Trophoblast cell (in vitro differentiated cells and primary cell): ENCODE measurements at regions not wholly inside any gene's neighbourhood (a gene's known extent, or its start where the extent isn't known, plus 50 kb on each side); places are given as distances from the start of the nearest gene placed in this dataset.
A peak's percentile ranks its signal among the peaks of the same experiment; 100 is the strongest.

ENCODE experiments used
- DNase-seq, 2 donors: peaks; one replicate each; pipeline ENCODE4 v3.0.0-alpha.2; 2016
- H2AFZ ChIP-seq: 2 replicates; pipeline ENCODE4 v1.6.1; 2013; ENCODE audit warnings: low read length, moderate library complexity, mild to moderate bottlenecking; ENCODE audit not compliant: insufficient read depth, poor library complexity
- H2AK5ac ChIP-seq: 2 replicates; pipeline ENCODE4 v1.6.1; 2013; ENCODE audit warnings: mild to moderate bottlenecking, low read length
- H2BK120ac ChIP-seq: 2 replicates; pipeline ENCODE4 v1.6.1; 2013; ENCODE audit warnings: low read length, mild to moderate bottlenecking, moderate library complexity; ENCODE audit not compliant: insufficient read depth, poor library complexity
- H2BK12ac ChIP-seq: 2 replicates; pipeline ENCODE4 v1.6.1; 2013; ENCODE audit warnings: mild to moderate bottlenecking, low read length, moderate library complexity
- H2BK5ac ChIP-seq: 2 replicates; pipeline ENCODE4 v1.6.1; 2013; ENCODE audit warnings: low read length, low read depth, moderate library complexity, mild to moderate bottlenecking; ENCODE audit not compliant: poor library complexity
- H3K14ac ChIP-seq: 2 replicates; pipeline ENCODE4 v1.6.1; 2013; ENCODE audit warnings: mild to moderate bottlenecking, low read length
- H3K18ac ChIP-seq: 2 replicates; pipeline ENCODE4 v1.6.1; 2013; ENCODE audit warnings: mild to moderate bottlenecking, low read length
- H3K23ac ChIP-seq: 2 replicates; pipeline ENCODE4 v1.6.1; 2013; ENCODE audit warnings: low read length
- H3K27ac ChIP-seq: 2 replicates; pipeline ENCODE4 v1.5.1; 2013; ENCODE audit warnings: low read depth, mild to moderate bottlenecking, inconsistent platforms, low read length, moderate library complexity
- H3K27me3 ChIP-seq: 2 replicates; pipeline ENCODE4 v1.6.1; 2013; ENCODE audit warnings: inconsistent platforms, mild to moderate bottlenecking, low read length, moderate library complexity; ENCODE audit not compliant: insufficient read depth
- H3K36me3 ChIP-seq, 2 experiments: 1 replicate in 1 of 2; 2 replicates in 1 of 2; pipeline ENCODE4 v1.6.1; 2013; ENCODE audit warnings: low read length in 2 of 2, mild to moderate bottlenecking in 2 of 2, moderate library complexity in 1 of 2; ENCODE audit not compliant: insufficient read depth in 2 of 2, control insufficient read depth in 1 of 2
- H3K4ac ChIP-seq: 2 replicates; pipeline ENCODE4 v1.6.1; 2013; ENCODE audit warnings: low read depth, mild to moderate bottlenecking, low read length, moderate library complexity
- H3K4me1 ChIP-seq, 2 experiments: 1 replicate in 1 of 2; 2 replicates in 1 of 2; pipeline ENCODE4 v1.6.1; 2013; ENCODE audit warnings: low read length in 2 of 2, mild to moderate bottlenecking in 2 of 2, moderate library complexity in 1 of 2; ENCODE audit not compliant: insufficient read depth in 2 of 2, control insufficient read depth in 1 of 2
- H3K4me2 ChIP-seq: 2 replicates; pipeline ENCODE4 v1.6.1; 2013; ENCODE audit warnings: inconsistent platforms, mild to moderate bottlenecking, low read length, moderate library complexity
- H3K4me3 ChIP-seq: 2 replicates; pipeline ENCODE4 v1.5.1; 2013; ENCODE audit warnings: mild to moderate bottlenecking, low read depth, low read length, inconsistent platforms
- H3K79me1 ChIP-seq: one replicate; pipeline ENCODE4 v1.6.1; 2013; ENCODE audit warnings: low read length
- H3K79me2 ChIP-seq: 2 replicates; pipeline ENCODE4 v1.6.1; 2013; ENCODE audit warnings: low read length, mild to moderate bottlenecking; ENCODE audit not compliant: control insufficient read depth, insufficient read depth, poor library complexity
- H3K9ac ChIP-seq: 2 replicates; pipeline ENCODE4 v1.6.1; 2013; ENCODE audit warnings: mild to moderate bottlenecking, low read length
- H3K9me3 ChIP-seq: 2 replicates; pipeline ENCODE4 v1.6.1; 2013; ENCODE audit warnings: low read depth, mild to moderate bottlenecking, control low read depth, inconsistent platforms, low read length; ENCODE audit not compliant: insufficient read depth
- H4K12ac ChIP-seq: 2 replicates; pipeline ENCODE4 v1.6.1; 2013; ENCODE audit warnings: low read depth, mild to moderate bottlenecking, low read length, moderate library complexity
- H4K8ac ChIP-seq: 2 replicates; pipeline ENCODE4 v1.6.1; 2013; ENCODE audit warnings: low read depth, mild to moderate bottlenecking, low read length, moderate library complexity
- H4K91ac ChIP-seq: one replicate; pipeline ENCODE4 v1.6.1; 2013; ENCODE audit warnings: low read depth, mild to moderate bottlenecking, low read length, moderate library complexity
- WGBS: extraction: QIAGEN DNeasy Blood & Tissue Kit; methylation state at CpG from one replicate; pipeline ENCODE4 v1.1.7; 2013; ENCODE audit warnings: missing lambda C conversion rate; ENCODE audit not compliant: insufficient read length, insufficient coverage; ENCODE audit errors: extremely low coverage; 5-methylcytosine and 5-hydroxymethylcytosine counted together

DNA sequence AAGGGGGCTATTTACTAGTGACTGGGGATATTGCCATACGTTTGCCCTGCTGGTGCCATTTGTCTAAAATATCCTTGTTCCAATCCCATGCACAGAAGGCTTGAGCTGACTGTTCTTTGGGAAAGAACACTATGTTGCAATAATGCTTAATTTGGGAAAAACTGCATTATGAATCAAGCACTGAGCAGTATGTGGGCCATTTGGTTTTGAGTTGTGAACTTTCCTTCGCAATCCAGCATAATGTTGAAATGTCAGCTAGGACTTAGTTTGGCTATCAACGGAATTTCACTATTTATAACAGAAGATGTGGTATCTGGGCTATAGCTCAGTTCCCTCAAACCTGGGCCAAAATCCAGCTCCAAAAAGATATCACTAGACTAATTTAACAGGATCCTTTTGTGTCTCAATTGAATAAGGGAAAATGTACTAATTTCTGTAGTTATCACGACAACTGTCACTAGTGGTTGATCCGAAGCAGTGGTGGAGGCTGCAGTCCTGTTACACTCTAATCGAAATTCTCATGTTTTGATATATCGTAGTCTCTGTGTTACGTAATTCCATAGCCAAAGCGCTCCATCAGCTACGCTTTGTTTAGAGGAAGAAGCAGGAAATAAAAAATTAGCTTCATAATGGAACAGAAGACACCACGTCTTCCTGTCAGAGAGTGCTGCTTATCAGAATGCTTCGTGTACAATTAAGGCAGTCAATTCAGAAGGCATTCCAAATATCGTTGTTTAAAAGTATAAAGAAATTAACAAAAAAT is 686.8 kb upstream of the SALL3 start:
- Histone ChIP-seq H2AFZ (no peak overlapping the region), H2AK5ac (no peak overlapping the region), H3K4me2 (no peak overlapping the region), H2BK120ac (no peak overlapping the region), H3K36me3 (no peaks in the 10 kb centered on the region), H3K27ac (no peak overlapping the region), H3K14ac (no peak overlapping the region), H2BK5ac (no peak overlapping the region), H3K18ac (no peak overlapping the region), H3K9ac (no peak overlapping the region), H4K91ac (no peak overlapping the region), H2BK12ac (no peak overlapping the region), H3K4me3 (no peak overlapping the region), H4K12ac (no peak overlapping the region), H4K8ac (no peak overlapping the region), H3K4me1 (peaks cover 0 to 6% of the 10 kb centered on the region in 2 experiments), H3K79me2 (no peaks in the 10 kb centered on the region), H3K4ac (no peak overlapping the region), H3K23ac (no peak overlapping the region), H3K9me3 (peaks cover 2% of the 10 kb centered on the region), H3K27me3 (no peaks in the 10 kb centered on the region), H3K79me1 (no peaks in the 10 kb centered on the region)
- WGBS, result no CpG with 5 or more reads among the region's 13 CpGs
- DNase-seq, result no peak

- no peak overlapping the region for H3K18ac ChIP-seq
- H3K9ac ChIP-seq, result no peak overlapping the region
- peaks cover 2% of the 10 kb centered on the region for H3K9me3 ChIP-seq
- no peaks in the 10 kb centered on the region for H3K79me1 ChIP-seq
- no peak overlapping the region for H2BK120ac ChIP-seq
- H4K12ac ChIP-seq, result no peak overlapping the region
- no CpG with 5 or more reads among the region's 16 CpGs for WGBS
- peaks cover 0 to 6% of the 10 kb centered on the region in 2 experiments for H3K4me1 ChIP-seq
- no peak overlapping the region for H2AFZ ChIP-seq
- no peak overlapping the region for H3K4me3 ChIP-seq
- H3K36me3 ChIP-seq, result no peaks in the 10 kb centered on the region
- H3K14ac ChIP-seq, result no peak overlapping the region
- H3K4ac ChIP-seq, result no peak overlapping the region
- H3K23ac ChIP-seq, result no peak overlapping the region
- no peak overlapping the region for H3K27ac ChIP-seq
- no peak overlapping the region for H4K8ac ChIP-seq
- peak overlapping the region; percentile 57 for H3K4me2 ChIP-seq
- no peak overlapping the region for H2BK5ac ChIP-seq
- H3K79me2 ChIP-seq, result no peaks in the 10 kb centered on the region
- DNase-seq, result no peak
- no peak overlapping the region for H2BK12ac ChIP-seq
- H2AK5ac ChIP-seq, result no peak overlapping the region
- H4K91ac ChIP-seq, result no peak overlapping the region
- no peaks in the 10 kb centered on the region for H3K27me3 ChIP-seq
Observed at GRCh38 chr18:78293540-78293939, 686.1 kb upstream of the SALL3 start.

DNA sequence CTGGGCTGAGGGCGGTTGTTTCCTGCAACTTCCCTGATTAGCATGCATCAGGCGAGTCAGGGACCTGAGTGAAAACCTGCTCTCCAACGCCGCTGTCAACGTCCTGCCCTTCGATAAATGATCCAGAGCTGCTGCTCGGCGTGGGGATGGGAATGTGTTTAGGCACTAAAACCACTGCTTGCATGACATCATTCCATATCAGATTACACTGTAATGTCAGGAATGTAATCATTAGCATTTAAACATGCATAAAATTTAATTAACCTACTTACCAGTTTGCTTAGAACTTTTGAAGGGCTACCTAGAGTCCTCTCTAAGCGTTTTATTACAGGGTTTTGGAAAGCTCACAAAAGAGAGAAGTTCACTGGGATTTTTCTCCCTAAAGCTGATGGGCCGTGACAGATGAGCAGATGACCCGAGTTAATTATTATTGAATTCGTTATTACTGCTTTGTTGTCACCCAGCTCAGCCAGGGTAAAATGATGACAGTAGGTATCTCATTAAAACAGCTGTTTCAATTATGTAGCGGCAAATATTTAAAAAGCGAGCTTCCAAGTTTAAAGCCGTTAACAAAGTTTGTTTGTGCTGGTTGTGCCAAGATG is 685.6 kb upstream of the SALL3 start:
- H3K27me3 ChIP-seq, result no peaks in the 10 kb centered on the region
- H3K79me2 ChIP-seq, result no peaks in the 10 kb centered on the region
- H3K18ac ChIP-seq, result no peak overlapping the region
- H3K9ac ChIP-seq, result no peak overlapping the region
- H3K27ac ChIP-seq, result no peak overlapping the region
- H2AK5ac ChIP-seq, result no peak overlapping the region
- no peak overlapping the region for H2BK120ac ChIP-seq
- WGBS, result no CpG with 5 or more reads among the region's 15 CpGs
- no peaks in the 10 kb centered on the region for H3K36me3 ChIP-seq
- H2BK12ac ChIP-seq, result no peak overlapping the region
- no peak for DNase-seq
- H4K8ac ChIP-seq, result no peak overlapping the region
- peaks cover 0 to 6% of the 10 kb centered on the region in 2 experiments for H3K4me1 ChIP-seq
- peak overlapping the region; percentile 57 for H3K4me2 ChIP-seq
- no peak overlapping the region for H4K91ac ChIP-seq
- H2BK5ac ChIP-seq, result no peak overlapping the region
- H2AFZ ChIP-seq, result no peak overlapping the region
- H3K79me1 ChIP-seq, result no peaks in the 10 kb centered on the region
- no peak overlapping the region for H3K4me3 ChIP-seq
- H3K14ac ChIP-seq, result no peak overlapping the region
- H3K23ac ChIP-seq, result no peak overlapping the region
- peaks cover 2% of the 10 kb centered on the region for H3K9me3 ChIP-seq
- no peak overlapping the region for H3K4ac ChIP-seq
- H4K12ac ChIP-seq, result no peak overlapping the region

DNA sequence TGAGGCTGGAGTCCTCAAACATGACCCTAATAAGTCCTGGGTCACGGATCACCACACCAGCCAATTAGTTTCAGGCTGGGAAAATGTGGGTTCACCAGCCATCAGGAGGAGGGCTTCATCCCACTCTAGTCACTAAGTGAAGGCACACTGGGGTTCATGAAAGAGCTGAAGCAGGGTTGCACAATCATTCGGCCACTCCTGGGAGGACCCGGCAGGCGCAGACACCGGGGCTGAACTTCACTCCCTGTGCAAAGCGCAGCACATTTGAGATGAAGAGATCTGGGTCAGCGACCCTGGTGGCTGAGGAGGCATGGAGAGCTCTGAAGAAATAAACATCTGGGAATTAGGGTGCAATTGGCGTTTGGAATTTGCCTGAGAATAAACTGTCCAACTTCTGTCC is 684.4 kb upstream of the SALL3 start:
- no peak overlapping the region for H4K91ac ChIP-seq
- H3K14ac ChIP-seq, result no peak overlapping the region
- H2BK120ac ChIP-seq, result no peak overlapping the region
- no peak overlapping the region for H3K18ac ChIP-seq
- no peak overlapping the region for H3K4ac ChIP-seq
- no peak overlapping the region for H4K8ac ChIP-seq
- no peak overlapping the region for H3K27ac ChIP-seq
- no peaks in the 10 kb centered on the region for H3K79me1 ChIP-seq
- H4K12ac ChIP-seq, result no peak overlapping the region
- no peak overlapping the region for H2AK5ac ChIP-seq
- H3K36me3 ChIP-seq, result no peaks in the 10 kb centered on the region
- H2BK5ac ChIP-seq, result no peak overlapping the region
- no peak overlapping the region for H3K4me2 ChIP-seq
- no peaks in the 10 kb centered on the region for H3K9me3 ChIP-seq
- H3K27me3 ChIP-seq, result no peaks in the 10 kb centered on the region
- no peak overlapping the region for H3K4me3 ChIP-seq
- H3K9ac ChIP-seq, result no peak overlapping the region
- no peak overlapping the region for H3K23ac ChIP-seq
- peaks cover 0 to 6% of the 10 kb centered on the region in 2 experiments for H3K4me1 ChIP-seq
- no CpG with 5 or more reads among the region's 8 CpGs for WGBS
- no peak overlapping the region for H2AFZ ChIP-seq
- no peak overlapping the region for H2BK12ac ChIP-seq
- no peak for DNase-seq
- no peaks in the 10 kb centered on the region for H3K79me2 ChIP-seq
